ENCODE measurements at regions not wholly inside any gene's neighbourhood (a gene's known extent, or its start where the extent isn't known, plus 50 kb on each side); places are given as distances from the start of the nearest gene placed in this dataset.
A peak's percentile ranks its signal among the peaks of the same experiment; 100 is the strongest.

GRCh38 chr13:30009411-30009810, 159.0 kb upstream of the UBL3 start:
- no peak overlapping the region for H3K4me3 Mint-ChIP-seq (ENCODE audit: unreplicated experiment)
- no peak for TF ChIP-seq CTCF (IDR thresholded peaks at IDR 0.05)
- no peaks in the 10 kb centered on the region for H3K36me3 Mint-ChIP-seq (ENCODE audit: unreplicated experiment)
- H3K4me1 Mint-ChIP-seq (ENCODE audit: unreplicated experiment) = no peaks in the 10 kb centered on the region
- peaks cover 11% of the 10 kb centered on the region for H3K27me3 Mint-ChIP-seq (ENCODE audit: unreplicated experiment)
- no peak overlapping the region for H3K27ac Mint-ChIP-seq (ENCODE audit: unreplicated experiment)
- peak; percentile 7 for DNase-seq (ENCODE audit: extremely low spot score, unreplicated experiment)
- no peaks in the 10 kb centered on the region for H3K9me3 Mint-ChIP-seq (ENCODE audit: unreplicated experiment)

- H3K36me3 Mint-ChIP-seq (ENCODE audit: unreplicated experiment) = no peaks in the 10 kb centered on the region
- no peak overlapping the region for H3K4me3 Mint-ChIP-seq (ENCODE audit: unreplicated experiment)
- no peak for DNase-seq (ENCODE audit: extremely low spot score, unreplicated experiment)
Measured at GRCh38 chr13:30006246-30006645, 155.8 kb upstream of the UBL3 start.

GRCh38 chr13:30004204-30004603, 153.8 kb upstream of the UBL3 start:
- Mint-ChIP-seq H3K36me3 (ENCODE audit: unreplicated experiment) (no peaks in the 10 kb centered on the region), H3K4me3 (ENCODE audit: unreplicated experiment) (no peak overlapping the region), H3K27me3 (ENCODE audit: unreplicated experiment) (no peaks in the 10 kb centered on the region), H3K4me1 (ENCODE audit: unreplicated experiment) (peaks cover 8% of the 10 kb centered on the region), H3K9me3 (ENCODE audit: unreplicated experiment) (no peaks in the 10 kb centered on the region), H3K27ac (ENCODE audit: unreplicated experiment) (no peak overlapping the region)
- DNase-seq (ENCODE audit: extremely low spot score, unreplicated experiment) = peak; percentile 59
- TF ChIP-seq CTCF (IDR thresholded peaks at IDR 0.05) = no peak

More at GRCh38 chr13:30006246-30006645, 155.8 kb upstream of the UBL3 start:
- Mint-ChIP-seq H3K4me1 (ENCODE audit: unreplicated experiment) (peaks cover 8% of the 10 kb centered on the region), H3K27ac (ENCODE audit: unreplicated experiment) (no peak overlapping the region), H3K27me3 (ENCODE audit: unreplicated experiment) (peaks cover 11% of the 10 kb centered on the region), H3K9me3 (ENCODE audit: unreplicated experiment) (no peaks in the 10 kb centered on the region)
- no peak for TF ChIP-seq CTCF (IDR thresholded peaks at IDR 0.05)

GRCh38 chr13:30002577-30002976, 152.2 kb upstream of the UBL3 start:
- H3K27ac Mint-ChIP-seq (ENCODE audit: unreplicated experiment) = no peak overlapping the region

GRCh38 chr13:30000370-30000765, 150.0 kb upstream of the UBL3 start:
- no peak for DNase-seq (ENCODE audit: extremely low spot score, unreplicated experiment)
- H3K27ac Mint-ChIP-seq (ENCODE audit: unreplicated experiment) = no peak overlapping the region
- H3K36me3 Mint-ChIP-seq (ENCODE audit: unreplicated experiment) = no peaks in the 10 kb centered on the region

More at GRCh38 chr13:30002577-30002976, 152.2 kb upstream of the UBL3 start:
- peak; percentile 13 for DNase-seq (ENCODE audit: extremely low spot score, unreplicated experiment)
- no peaks in the 10 kb centered on the region for H3K27me3 Mint-ChIP-seq (ENCODE audit: unreplicated experiment)
- no peak for TF ChIP-seq CTCF (IDR thresholded peaks at IDR 0.05)
- peaks cover 8% of the 10 kb centered on the region for H3K4me1 Mint-ChIP-seq (ENCODE audit: unreplicated experiment)
- H3K4me3 Mint-ChIP-seq (ENCODE audit: unreplicated experiment) = no peak overlapping the region
- H3K36me3 Mint-ChIP-seq (ENCODE audit: unreplicated experiment) = no peaks in the 10 kb centered on the region
- no peaks in the 10 kb centered on the region for H3K9me3 Mint-ChIP-seq (ENCODE audit: unreplicated experiment)

More at GRCh38 chr13:30000370-30000765, 150.0 kb upstream of the UBL3 start:
- TF ChIP-seq CTCF (IDR thresholded peaks at IDR 0.05) = no peak
- no peaks in the 10 kb centered on the region for H3K9me3 Mint-ChIP-seq (ENCODE audit: unreplicated experiment)
- peaks cover 8% of the 10 kb centered on the region for H3K4me1 Mint-ChIP-seq (ENCODE audit: unreplicated experiment)
- no peaks in the 10 kb centered on the region for H3K27me3 Mint-ChIP-seq (ENCODE audit: unreplicated experiment)
- H3K4me3 Mint-ChIP-seq (ENCODE audit: unreplicated experiment) = no peak overlapping the region

All from osteocyte (in vitro differentiated cells).